Forelimb muscle (tissue), 1 donor: ENCODE measurements at regions not wholly inside any gene's neighbourhood (a gene's known extent, or its start where the extent isn't known, plus 50 kb on each side); places are given as distances from the start of the nearest gene placed in this dataset.

ENCODE experiments used
- DNase-seq: peaks from one replicate; pipeline ENCODE4 v3.0.0-alpha.2; 2013; ENCODE audit warnings: low read depth

GRCh38 chr1:55937840-55938375 is 641.5 kb downstream of the PLPP3 start:
- DNase-seq: no peak

GRCh38 chr1:55935236-55935635 is 644.1 kb downstream of the PLPP3 start:
- no peak for DNase-seq

GRCh38 chr1:55932402-55932801 is 647.0 kb downstream of the PLPP3 start:
- DNase-seq: no peak

GRCh38 chr1:55931081-55931940 is 648.1 kb downstream of the PLPP3 start:
- peak; percentile 72 for DNase-seq

GRCh38 chr1:55929652-55930051 is 649.7 kb downstream of the PLPP3 start:
- DNase-seq: no peak

- DNase-seq: no peak
Measured at GRCh38 chr1:55928576-55928975, 650.8 kb downstream of the PLPP3 start.

GRCh38 chr1:55927702-55928290 is 651.6 kb downstream of the PLPP3 start:
- DNase-seq: no peak

- DNase-seq: no peak
Measured at GRCh38 chr1:55926906-55927471, 652.4 kb downstream of the PLPP3 start.

GRCh38 chr1:55916907-55917306 is 662.5 kb downstream of the PLPP3 start:
- no peak for DNase-seq

- DNase-seq: no peak
Measured at GRCh38 chr1:55916481-55916880, 662.9 kb downstream of the PLPP3 start.

- DNase-seq: no peak
Measured at GRCh38 chr1:55913565-55913964, 665.8 kb downstream of the PLPP3 start.

GRCh38 chr1:55912438-55912837 is 666.9 kb downstream of the PLPP3 start:
- no peak for DNase-seq

GRCh38 chr1:55904541-55904940 is 674.8 kb downstream of the PLPP3 start:
- DNase-seq: no peak

- DNase-seq: no peak
Measured at GRCh38 chr1:55898181-55898580, 681.2 kb downstream of the PLPP3 start.

- DNase-seq: no peak
Measured at GRCh38 chr1:55896210-55896609, 681.0 kb upstream of the USP24 start.

GRCh38 chr1:55894521-55894920 is 679.4 kb upstream of the USP24 start:
- no peak for DNase-seq

- no peak for DNase-seq
Measured at GRCh38 chr1:55893155-55893554, 678.0 kb upstream of the USP24 start.

- no peak for DNase-seq
Measured at GRCh38 chr1:55888685-55889317, 673.6 kb upstream of the USP24 start.

GRCh38 chr1:55886856-55887712 is 671.9 kb upstream of the USP24 start:
- DNase-seq: no peak

GRCh38 chr1:55885619-55886018 is 670.5 kb upstream of the USP24 start:
- DNase-seq: no peak

- DNase-seq: no peak
Measured at GRCh38 chr1:55882931-55883330, 667.8 kb upstream of the USP24 start.
